Osteoblast (primary cell): ENCODE measurements at regions not wholly inside any gene's neighbourhood (a gene's known extent, or its start where the extent isn't known, plus 50 kb on each side); places are given as distances from the start of the nearest gene placed in this dataset.
"Not testable (repeated sequence)": the region's sequence is repeated elsewhere in the genome, so short reads cannot be mapped to it uniquely, and the experiment has no call there.

ENCODE experiments used
- DNase-seq: peaks from one replicate; pipeline ENCODE4 v3.0.0; 2011; ENCODE audit warnings: low spot score, mixed read lengths; ENCODE audit not compliant: insufficient read length; ENCODE audit errors: missing footprints
- H2AFZ ChIP-seq: 2 replicates; pipeline ENCODE4 v1.6.0; 2011; ENCODE audit warnings: mild to moderate bottlenecking, low read length
- H3K27ac ChIP-seq: 2 replicates; pipeline ENCODE4 v1.5.1; 2011; ENCODE audit warnings: mild to moderate bottlenecking, low read depth, low read length, moderate library complexity
- H3K27me3 ChIP-seq: 2 replicates; pipeline ENCODE4 v1.6.0; 2012; ENCODE audit warnings: mild to moderate bottlenecking, control low read depth, inconsistent platforms, low read length, moderate library complexity; ENCODE audit not compliant: insufficient read depth
- H3K36me3 ChIP-seq: 2 replicates; pipeline ENCODE4 v1.5.1; 2011; ENCODE audit warnings: mild to moderate bottlenecking, low read length, control low read depth, moderate library complexity; ENCODE audit not compliant: insufficient read depth
- H3K4me1 ChIP-seq: 2 replicates; pipeline ENCODE4 v1.5.1; 2011; ENCODE audit warnings: mild to moderate bottlenecking, low read length, control low read depth, moderate library complexity; ENCODE audit not compliant: insufficient read depth
- H3K4me2 ChIP-seq: 2 replicates; pipeline ENCODE4 v1.6.0; 2011; ENCODE audit warnings: mild to moderate bottlenecking, low read length; ENCODE audit not compliant: insufficient read depth
- H3K4me3 ChIP-seq: fragments of 200-600 bp; sonication (generic); 3 replicates; pipeline ENCODE4 v1.5.1; 2012; ENCODE audit warnings: mild to moderate bottlenecking, low read length, inconsistent platforms; ENCODE audit not compliant: insufficient read depth
- H3K79me2 ChIP-seq: 2 replicates; pipeline ENCODE4 v1.6.0; 2012; ENCODE audit warnings: mild to moderate bottlenecking, low read length, control low read depth, inconsistent platforms; ENCODE audit not compliant: insufficient read depth
- H3K9me3 ChIP-seq: 2 replicates; pipeline ENCODE4 v1.5.1; 2011; ENCODE audit warnings: low read depth, low read length, control low read depth
- H4K20me1 ChIP-seq: 2 replicates; pipeline ENCODE4 v1.6.0; 2012; ENCODE audit warnings: mild to moderate bottlenecking, low read length, control low read depth; ENCODE audit not compliant: insufficient read depth
- CTCF ChIP-seq: IDR thresholded peaks from 2 replicates; pipeline ENCODE4 v1.5.1; 2011; ENCODE audit warnings: mild to moderate bottlenecking, low read depth, low read length, moderate library complexity; ENCODE audit errors: extremely low read depth

GRCh38 chr2:242075696-242076095 lies 206.2 kb downstream of the RTP5 start:
- DNase-seq: no peak
- Histone ChIP-seq H3K27ac (no peak overlapping the region), H3K27me3 (no peaks in the 10 kb centered on the region), H4K20me1 (no peaks in the 10 kb centered on the region), H3K4me3 (no peak overlapping the region), H3K4me1 (peaks cover 10% of the 10 kb centered on the region), H3K9me3 (no peaks in the 10 kb centered on the region), H2AFZ (no peak overlapping the region), H3K36me3 (no peaks in the 10 kb centered on the region), H3K4me2 (no peak overlapping the region), H3K79me2 (no peaks in the 10 kb centered on the region)
- no peak for TF ChIP-seq CTCF

GRCh38 chr2:242076184-242076583 lies 206.7 kb downstream of the RTP5 start:
- H2AFZ ChIP-seq, DNase-seq, H3K27me3 ChIP-seq, H3K9me3 ChIP-seq, H3K79me2 ChIP-seq, H3K27ac ChIP-seq, H4K20me1 ChIP-seq, H3K4me2 ChIP-seq, H3K36me3 ChIP-seq, H3K4me3 ChIP-seq: not testable (repeated sequence)
- H3K4me1 ChIP-seq: peaks cover 10% of the 10 kb centered on the region

- not testable (repeated sequence) for H4K20me1 ChIP-seq, H2AFZ ChIP-seq, H3K36me3 ChIP-seq, H3K9me3 ChIP-seq, H3K4me2 ChIP-seq, DNase-seq, H3K4me3 ChIP-seq, H3K27ac ChIP-seq, H3K27me3 ChIP-seq, H3K79me2 ChIP-seq
- peaks cover 10% of the 10 kb centered on the region for H3K4me1 ChIP-seq
Observed at GRCh38 chr2:242078426-242078825, 208.9 kb downstream of the RTP5 start.

GRCh38 chr2:242079792-242080191 lies 210.3 kb downstream of the RTP5 start:
- H3K79me2 ChIP-seq, H4K20me1 ChIP-seq: not testable (repeated sequence)

GRCh38 chr2:242080575-242081214 lies 211.2 kb downstream of the RTP5 start:
- not testable (repeated sequence) for H4K20me1 ChIP-seq, H3K36me3 ChIP-seq, H3K4me2 ChIP-seq

More at GRCh38 chr2:242079792-242080191, 210.3 kb downstream of the RTP5 start:
- not testable (repeated sequence) for H3K27me3 ChIP-seq, H3K36me3 ChIP-seq, H3K9me3 ChIP-seq, H3K4me3 ChIP-seq, H3K27ac ChIP-seq, DNase-seq, H2AFZ ChIP-seq, H3K4me2 ChIP-seq
- peaks cover 10% of the 10 kb centered on the region for H3K4me1 ChIP-seq

GRCh38 chr2:242084034-242084433 lies 214.5 kb downstream of the RTP5 start:
- not testable (repeated sequence) for H3K36me3 ChIP-seq, H3K27ac ChIP-seq

More at GRCh38 chr2:242080575-242081214, 211.2 kb downstream of the RTP5 start:
- DNase-seq, H3K9me3 ChIP-seq, H3K4me3 ChIP-seq, H3K79me2 ChIP-seq, H2AFZ ChIP-seq, H3K4me1 ChIP-seq, H3K27me3 ChIP-seq, H3K27ac ChIP-seq: not testable (repeated sequence)

GRCh38 chr2:242085024-242085674 lies 215.6 kb downstream of the RTP5 start:
- H3K4me3 ChIP-seq, H4K20me1 ChIP-seq, H3K4me2 ChIP-seq, H3K27ac ChIP-seq, DNase-seq, H3K4me1 ChIP-seq, H3K36me3 ChIP-seq, H2AFZ ChIP-seq, H3K27me3 ChIP-seq, H3K9me3 ChIP-seq, H3K79me2 ChIP-seq: not testable (repeated sequence)

More at GRCh38 chr2:242084034-242084433, 214.5 kb downstream of the RTP5 start:
- not testable (repeated sequence) for H3K9me3 ChIP-seq, H3K79me2 ChIP-seq, DNase-seq, H3K4me1 ChIP-seq, H3K4me3 ChIP-seq, H2AFZ ChIP-seq, H4K20me1 ChIP-seq, H3K4me2 ChIP-seq, H3K27me3 ChIP-seq
